GM12891 (cell line): ENCODE measurements at regions not wholly inside any gene's neighbourhood (a gene's known extent, or its start where the extent isn't known, plus 50 kb on each side); places are given as distances from the start of the nearest gene placed in this dataset.

Experiments
- PAX5 ChIP-seq: IDR thresholded peaks from 2 replicates; pipeline ENCODE4 v1.6.1; 2011; ENCODE audit warnings: low read length, moderate library complexity, mild to moderate bottlenecking; ENCODE audit not compliant: insufficient read depth, severe bottlenecking
- POLR2A ChIP-seq: IDR thresholded peaks from 2 replicates; pipeline ENCODE4 v1.6.1; 2011; ENCODE audit warnings: low read depth, low read length, control low read depth
- POLR2AphosphoS5 ChIP-seq: IDR thresholded peaks from 2 replicates; pipeline ENCODE4 v1.6.1; 2011; ENCODE audit warnings: low read depth, low read length, control low read depth
- POU2F2 ChIP-seq: IDR thresholded peaks from 2 replicates; pipeline ENCODE4 v1.6.1; 2011; ENCODE audit warnings: low read depth, mild to moderate bottlenecking, control low read depth, low read length, moderate library complexity
- SPI1 ChIP-seq: IDR thresholded peaks from 2 replicates; pipeline ENCODE4 v1.6.1; 2011; ENCODE audit warnings: low read depth, low read length, control low read depth
- TAF1 ChIP-seq: IDR thresholded peaks from 2 replicates; pipeline ENCODE4 v1.6.1; 2011; ENCODE audit warnings: low read depth, low read length, control low read depth

GRCh38 chr17:16878606-16879005, 93.3 kb downstream of the TNFRSF13B start:
- TF ChIP-seq POLR2A (no peak), POLR2AphosphoS5 (no peak), SPI1 (no peak), TAF1 (no peak), PAX5 (no peak), POU2F2 (no peak)
